ENCODE measurements at regions not wholly inside any gene's neighbourhood (a gene's known extent, or its start where the extent isn't known, plus 50 kb on each side); places are given as distances from the start of the nearest gene placed in this dataset.

DNA sequence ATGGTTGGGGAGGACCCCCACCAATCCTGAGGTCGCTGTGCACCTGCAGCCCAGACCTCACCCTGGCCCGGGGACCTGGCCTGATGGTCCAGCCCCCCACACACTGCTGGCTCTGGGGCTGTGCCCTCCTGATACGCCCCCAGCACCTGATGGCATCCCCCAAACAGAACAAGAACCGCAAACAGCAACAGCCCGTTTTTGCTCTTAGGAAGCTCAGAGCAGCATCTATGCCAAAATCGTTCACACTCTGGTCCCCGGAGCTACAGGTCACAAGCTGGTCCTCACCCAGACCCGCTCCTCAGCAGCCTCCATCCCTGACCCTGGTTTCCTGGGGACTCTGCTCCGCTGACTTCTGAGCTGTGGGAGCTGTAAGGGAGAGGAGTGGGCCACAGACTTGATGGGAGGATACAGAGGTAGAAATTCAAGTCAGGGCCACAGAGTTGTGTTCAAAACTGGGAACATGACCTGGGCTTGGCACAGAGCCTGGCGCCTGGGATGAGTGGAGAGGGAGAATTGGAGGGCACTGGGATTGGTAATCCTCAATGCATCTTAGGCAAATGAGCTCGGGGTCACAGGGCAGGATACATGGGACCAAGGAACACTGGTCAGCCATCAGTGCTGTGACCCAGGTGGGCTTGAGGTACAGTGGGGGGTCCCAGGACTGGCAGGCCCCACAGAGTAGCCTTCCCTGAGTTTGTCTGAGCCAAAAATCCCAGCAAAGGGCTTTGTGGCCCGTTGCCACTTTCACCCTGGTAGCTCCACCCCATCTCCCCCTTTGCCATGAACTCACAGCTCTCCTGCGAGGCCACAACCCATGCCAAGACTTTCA is 170.9 kb upstream of the RTL1 start:
- TF ChIP-seq CTCF (IDR thresholded peaks at IDR 0.05) (no peak), POLR2A (IDR thresholded peaks at IDR 0.05) (no peak)

Measured in right lobe of liver (tissue), 4 donors.